Amniotic epithelial cell (primary cell): ENCODE measurements at regions not wholly inside any gene's neighbourhood (a gene's known extent, or its start where the extent isn't known, plus 50 kb on each side); places are given as distances from the start of the nearest gene placed in this dataset.

Experiments used
- DNase-seq: peaks from one replicate; pipeline ENCODE4 v3.0.0-alpha.2; 2010; ENCODE audit warnings: low read depth

GRCh38 chr2:59073286-59073685 is 832.2 kb upstream of the FANCL start:
- DNase-seq, result no peak

- DNase-seq, result no peak
Measured at GRCh38 chr2:59068255-59068654, 827.1 kb upstream of the FANCL start.

DNA sequence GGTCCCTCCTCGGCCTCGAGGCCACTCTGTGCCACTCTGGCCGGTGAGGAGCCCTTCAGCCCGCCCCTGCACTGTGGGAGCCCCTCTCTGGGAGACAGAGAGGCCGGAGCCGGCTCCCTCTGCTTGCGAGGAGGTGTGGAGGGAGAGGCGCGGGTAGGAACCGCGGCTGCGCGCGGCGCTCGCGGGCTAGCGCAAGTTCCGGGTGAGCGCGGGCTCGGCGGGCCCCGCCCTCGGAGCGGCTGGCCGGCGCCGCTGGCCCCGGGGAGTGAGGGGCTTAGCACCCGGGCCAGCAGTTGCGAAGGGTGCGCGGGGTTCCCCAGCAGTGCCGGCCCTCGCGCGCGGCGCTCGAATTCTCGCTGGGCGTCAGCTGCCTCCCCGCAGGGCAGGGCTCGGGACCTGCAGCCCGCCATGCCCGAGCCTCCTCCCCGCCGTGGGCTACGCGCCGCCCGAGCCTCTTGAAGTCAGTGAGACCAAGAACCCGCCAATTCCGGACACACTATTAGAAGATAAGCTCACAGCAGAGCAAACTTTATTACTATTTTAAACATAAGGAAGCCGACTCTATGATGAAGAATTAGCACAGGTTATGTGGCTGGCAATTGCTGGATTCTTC is 825.8 kb upstream of the FANCL start:
- DNase-seq, result no peak

DNA sequence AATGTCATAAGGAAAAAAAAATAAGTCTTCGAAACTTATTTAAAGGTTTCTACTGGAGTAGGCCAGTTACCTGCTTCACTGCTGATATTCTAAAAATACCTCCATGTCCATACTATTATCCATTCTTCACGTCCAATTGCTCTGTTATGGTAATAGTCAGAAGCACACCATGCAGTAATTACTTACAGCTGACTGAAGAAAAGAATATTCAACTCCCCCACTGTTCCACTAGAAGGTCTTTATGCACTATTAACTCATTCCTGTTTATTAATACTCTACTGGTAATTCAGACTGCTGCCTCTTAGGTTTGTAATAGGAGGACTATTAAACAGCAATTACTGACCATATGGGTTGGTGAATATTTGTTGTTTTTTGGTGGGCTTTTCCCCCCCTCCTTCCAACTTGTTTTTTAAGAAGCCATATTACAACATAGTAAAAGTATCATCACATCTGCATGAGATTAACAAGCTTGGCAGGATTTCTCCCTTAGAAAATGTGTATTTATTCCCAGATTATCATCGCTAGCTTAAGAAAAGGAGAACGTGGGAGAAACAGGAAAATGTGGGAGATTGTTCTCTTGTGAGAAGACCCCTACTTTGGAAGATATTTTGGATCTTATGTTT is 806.4 kb upstream of the FANCL start:
- DNase-seq, result no peak

- no peak for DNase-seq
Measured at GRCh38 chr2:59046401-59047372, 805.6 kb upstream of the FANCL start.

DNA sequence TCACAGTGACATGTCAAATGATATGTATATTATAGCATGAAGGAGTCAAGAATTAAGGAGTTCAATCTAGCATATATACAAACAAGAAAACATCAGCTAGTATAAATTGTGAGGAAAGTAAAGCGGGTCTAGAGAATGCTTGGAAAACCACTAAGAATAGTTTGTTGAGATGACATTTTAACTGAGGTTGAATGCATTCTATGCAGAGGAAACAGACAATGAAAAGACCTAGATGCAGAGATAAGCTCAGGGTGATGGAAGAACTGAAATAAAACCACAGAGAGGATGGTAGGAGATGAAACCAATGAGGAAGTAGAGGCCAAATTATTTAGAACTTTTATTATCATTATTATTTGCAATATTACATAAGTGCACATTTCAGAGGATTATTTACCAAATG is 803.6 kb upstream of the FANCL start:
- DNase-seq, result no peak

DNA sequence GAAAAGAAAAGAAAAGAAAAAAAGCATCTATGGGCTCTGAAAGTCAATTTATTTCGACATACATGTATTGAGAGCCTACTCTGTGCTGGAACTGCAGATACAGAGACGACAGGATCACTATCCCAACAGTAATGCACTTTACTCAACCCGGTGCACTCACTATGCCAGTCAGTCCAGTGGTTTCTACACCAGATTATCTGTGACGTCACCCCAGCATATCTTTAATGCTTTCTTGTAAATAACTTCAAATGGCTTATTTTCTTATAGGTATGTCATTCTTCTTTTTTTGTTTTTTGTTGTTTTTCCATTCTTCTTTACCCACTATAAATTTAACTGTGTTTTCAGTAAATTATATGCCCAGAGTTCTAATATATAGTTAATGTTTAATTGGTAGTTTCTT is 800.0 kb upstream of the FANCL start:
- DNase-seq, result no peak

- DNase-seq, result peak; percentile 44
Measured at GRCh38 chr2:59034837-59035236, 793.7 kb upstream of the FANCL start.

DNA sequence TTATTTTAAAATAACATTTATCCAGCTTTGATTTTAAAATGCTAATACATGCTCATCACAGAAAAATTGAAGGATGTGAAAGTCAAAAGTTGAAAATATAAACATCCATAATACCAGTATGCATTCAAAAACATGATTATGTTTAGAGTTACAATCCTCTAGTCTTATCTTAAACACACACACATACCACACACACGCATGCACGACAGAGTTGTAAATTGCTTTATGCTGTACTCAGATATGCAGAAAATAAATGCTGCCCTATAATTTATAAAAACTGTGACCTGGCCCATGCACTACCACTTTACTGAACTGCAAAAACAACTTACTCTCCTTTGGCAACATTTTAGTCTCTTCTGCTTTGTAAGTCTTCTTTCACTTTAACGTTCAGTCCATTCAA is 793.0 kb upstream of the FANCL start:
- no peak for DNase-seq

DNA sequence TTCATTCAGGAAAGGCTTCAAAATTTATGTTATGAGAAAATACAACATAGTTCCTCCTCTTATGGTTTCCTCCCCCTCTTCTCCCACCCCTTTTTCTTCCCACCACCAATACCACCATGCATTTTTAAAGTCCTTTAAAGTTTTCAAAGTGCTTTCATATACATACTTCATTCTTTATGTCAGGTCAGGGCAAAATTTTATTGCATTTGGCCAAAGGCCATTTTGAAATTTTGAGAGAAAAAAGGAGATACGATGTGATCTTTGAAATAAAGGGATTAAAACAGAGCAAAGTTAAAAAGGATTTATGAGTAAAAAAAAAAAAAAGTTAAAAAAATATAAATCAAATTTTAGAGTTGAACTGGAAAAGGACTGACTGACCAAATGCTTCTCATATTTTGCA is 792.5 kb upstream of the FANCL start:
- DNase-seq, result no peak

DNA sequence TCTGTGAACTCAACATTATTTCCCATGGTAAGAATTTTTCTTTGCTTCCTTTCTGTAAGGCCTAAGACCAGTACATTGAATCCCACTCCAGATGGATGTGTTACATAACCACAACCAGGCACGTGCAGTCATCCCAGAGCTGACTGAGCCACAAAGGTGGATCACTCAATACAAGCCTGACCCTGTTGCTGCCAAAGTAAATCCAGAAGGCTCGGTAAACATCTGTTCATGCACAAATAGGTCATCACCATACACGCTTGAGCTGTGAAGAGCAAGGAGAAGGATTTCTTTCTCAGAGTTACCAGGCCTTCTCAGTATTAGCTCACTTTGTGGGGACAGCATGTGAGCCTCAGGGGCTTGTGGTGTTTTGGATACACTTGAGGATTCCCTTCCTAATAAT is 791.4 kb upstream of the FANCL start:
- DNase-seq, result no peak

DNA sequence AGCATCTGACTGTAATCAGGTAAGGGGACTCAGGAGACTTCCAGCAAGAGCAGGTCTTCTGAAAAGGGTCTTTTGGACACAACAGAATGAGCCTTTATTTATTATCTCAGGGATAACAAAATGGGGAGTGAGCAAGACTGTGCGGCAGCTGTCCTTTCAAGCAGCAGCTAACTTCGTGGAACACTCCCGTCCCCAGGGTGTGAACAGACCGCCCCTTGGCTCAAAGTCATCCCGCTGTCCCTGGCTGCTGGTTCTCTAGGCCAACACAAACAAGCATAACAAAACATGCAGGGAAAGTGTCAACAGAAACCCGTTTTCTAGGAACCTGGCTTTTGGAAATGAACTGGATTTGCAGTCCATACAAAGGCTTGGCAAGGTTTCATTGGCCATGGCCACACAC is 787.9 kb upstream of the FANCL start:
- no peak for DNase-seq

- DNase-seq, result no peak
Measured at GRCh38 chr2:59027320-59027719, 786.2 kb upstream of the FANCL start.

DNA sequence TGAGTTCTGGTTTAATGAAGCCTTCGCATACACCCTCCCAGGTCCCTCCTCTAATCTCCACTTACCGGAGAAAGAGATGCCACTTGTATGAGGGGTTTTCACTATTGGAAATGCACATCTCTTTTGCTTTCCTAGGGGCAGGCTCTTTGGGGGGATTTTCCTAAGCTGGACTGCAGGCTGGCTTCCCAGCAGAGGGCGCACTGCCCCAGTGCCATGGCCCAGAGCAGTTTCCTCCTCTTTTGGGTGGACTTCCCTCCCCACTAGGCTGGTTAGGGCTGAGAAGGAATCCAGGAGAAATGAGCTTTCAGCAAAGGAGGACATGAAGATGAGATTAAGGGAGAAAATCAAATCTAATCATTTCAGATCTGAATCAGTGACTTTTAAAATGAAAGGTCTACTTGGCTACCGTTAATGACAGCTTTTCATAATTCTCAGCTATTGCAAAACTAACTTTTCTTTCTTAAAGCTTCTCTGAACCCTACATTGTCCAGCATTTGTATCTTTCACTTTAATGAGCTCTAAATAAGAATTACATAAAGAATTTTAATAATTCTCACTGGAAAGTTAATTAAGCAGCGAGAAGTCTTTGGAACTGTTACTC is 784.1 kb upstream of the FANCL start:
- DNase-seq, result peak; percentile 29

DNA sequence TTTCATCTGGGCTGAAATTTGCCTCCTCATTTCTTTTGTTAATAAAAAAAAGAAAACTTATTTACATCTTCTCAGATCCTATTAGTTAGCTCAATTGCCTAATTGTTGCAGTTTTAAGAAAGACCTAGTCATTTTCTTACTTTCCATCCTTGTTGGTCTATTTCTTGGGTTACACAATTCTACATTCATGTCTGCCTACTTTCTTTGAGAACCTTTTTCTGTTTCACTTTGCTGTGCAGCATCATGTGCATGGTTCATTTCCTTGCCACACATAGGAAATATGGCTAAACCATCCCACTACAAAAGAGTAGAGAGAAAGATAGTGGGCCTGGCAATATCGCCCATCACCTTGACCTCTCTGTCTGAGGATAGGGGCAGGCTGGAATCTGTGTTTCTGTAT is 780.7 kb upstream of the FANCL start:
- DNase-seq, result no peak

DNA sequence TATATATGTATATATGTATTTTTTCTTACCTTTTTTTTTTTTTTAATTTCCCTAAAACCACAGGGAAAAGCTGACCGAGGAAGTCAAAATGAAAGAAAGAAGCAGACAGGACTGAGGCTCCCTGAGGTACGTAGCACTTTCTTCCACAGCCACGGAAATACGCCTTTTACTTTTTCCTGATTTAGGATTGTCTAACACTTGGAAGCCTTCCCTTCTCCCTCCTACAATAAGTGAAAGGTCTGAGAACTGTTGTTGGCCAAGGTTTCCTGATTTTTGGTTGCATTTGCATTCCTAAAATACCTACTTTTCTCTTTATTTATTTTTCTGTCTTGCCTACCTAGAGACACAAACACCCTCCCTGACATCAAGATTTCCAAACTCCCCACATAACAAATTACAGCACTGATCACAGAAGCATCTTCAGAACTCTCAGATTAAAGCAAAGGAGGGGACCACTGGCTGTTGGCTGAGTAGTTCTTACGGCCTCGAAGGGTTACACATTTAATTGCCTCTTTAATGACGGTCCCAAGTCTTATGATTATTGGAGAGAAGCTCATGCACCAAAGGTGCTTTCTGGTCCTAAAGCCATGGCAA is 778.5 kb upstream of the FANCL start:
- peak; percentile 4 for DNase-seq

- DNase-seq, result no peak
Measured at GRCh38 chr2:59018737-59019136, 777.6 kb upstream of the FANCL start.

DNA sequence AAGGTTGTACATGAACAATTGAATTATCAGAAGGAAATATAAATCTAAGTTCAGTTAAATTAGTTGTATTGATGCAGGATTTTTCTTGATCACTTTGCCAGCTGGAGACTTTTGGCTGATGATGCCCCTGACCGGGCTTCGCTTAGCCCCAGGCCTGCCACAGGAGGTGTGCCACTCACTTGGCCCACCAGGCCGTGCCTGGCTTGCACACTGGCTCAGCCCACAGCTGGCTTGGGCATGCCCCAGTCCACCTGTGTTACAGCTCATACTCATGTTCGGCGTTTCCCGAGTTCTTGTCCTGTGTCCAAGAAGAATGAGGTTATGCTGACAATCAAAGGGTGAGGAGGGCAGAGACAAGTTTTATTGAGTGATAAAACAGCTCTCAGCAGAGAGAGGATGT is 773.9 kb upstream of the FANCL start:
- DNase-seq, result no peak

GRCh38 chr2:59012971-59013370 is 771.8 kb upstream of the FANCL start:
- DNase-seq, result no peak

DNA sequence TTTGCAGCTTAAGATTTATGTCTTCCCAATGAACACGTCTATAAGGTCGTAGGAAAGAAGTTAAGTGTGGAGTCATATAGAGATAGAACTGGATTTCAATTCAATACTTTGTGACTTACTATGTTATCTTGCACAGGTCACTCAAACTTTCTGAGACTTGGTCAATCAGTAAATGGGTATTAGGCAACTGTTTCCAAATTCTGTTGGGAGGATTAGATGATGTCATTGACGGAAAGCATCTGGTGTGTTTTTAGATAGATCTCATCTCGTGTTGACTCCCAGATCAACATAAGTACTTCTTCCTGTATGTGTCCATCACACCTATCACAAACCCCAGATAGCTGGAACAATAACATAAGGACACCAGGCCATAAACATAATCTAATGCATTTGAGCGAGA is 771.1 kb upstream of the FANCL start:
- no peak for DNase-seq

- no peak for DNase-seq
Measured at GRCh38 chr2:59008950-59009349, 767.8 kb upstream of the FANCL start.
